Smooth muscle cell (in vitro differentiated cells): ENCODE measurements at regions not wholly inside any gene's neighbourhood (a gene's known extent, or its start where the extent isn't known, plus 50 kb on each side); places are given as distances from the start of the nearest gene placed in this dataset.
A peak's percentile ranks its signal among the peaks of the same experiment; 100 is the strongest.

ENCODE experiments used
- DNase-seq: peaks from one replicate; lab custom pipeline; 2025; ENCODE audit not compliant: unreplicated experiment; lab: John Stamatoyannopoulos, UW
- H2AFZ ChIP-seq: fragments of 200-600 bp; sonication (generic); 2 replicates; pipeline ENCODE4 v1.6.0; 2016; ENCODE audit warnings: antibody characterized with exemption, low read depth, mild to moderate bottlenecking
- H3F3A ChIP-seq: fragments of 200-600 bp; sonication (generic); 2 replicates; pipeline ENCODE4 v1.6.0; 2017; ENCODE audit warnings: antibody characterized with exemption, low read depth
- H3K27ac ChIP-seq: fragments of 200-600 bp; sonication (generic); 2 replicates; pipeline ENCODE4 v1.5.1; 2016; ENCODE audit warnings: low read depth, mild to moderate bottlenecking
- H3K27me3 ChIP-seq: fragments of 200-600 bp; sonication (generic); 2 replicates; pipeline ENCODE4 v1.6.1; 2016; ENCODE audit warnings: low read depth, mild to moderate bottlenecking
- H3K36me3 ChIP-seq: fragments of 200-600 bp; sonication (generic); 2 replicates; pipeline ENCODE4 v1.5.1; 2016; ENCODE audit warnings: low read depth
- H3K4me1 ChIP-seq: fragments of 200-600 bp; sonication (generic); 2 replicates; pipeline ENCODE4 v1.5.1; 2016; ENCODE audit warnings: low read depth
- H3K4me2 ChIP-seq: fragments of 200-600 bp; sonication (generic); 2 replicates; pipeline ENCODE4 v1.6.0; 2016; ENCODE audit warnings: mild to moderate bottlenecking
- H3K4me3 ChIP-seq: fragments of 200-600 bp; sonication (generic); 2 replicates; pipeline ENCODE4 v1.5.1; 2016; ENCODE audit warnings: mild to moderate bottlenecking
- H3K79me2 ChIP-seq: fragments of 200-600 bp; sonication (generic); 2 replicates; pipeline ENCODE4 v1.6.0; 2016; ENCODE audit warnings: low read depth, mild to moderate bottlenecking
- H3K9ac ChIP-seq: fragments of 200-600 bp; sonication (generic); 2 replicates; pipeline ENCODE4 v1.6.0; 2016; ENCODE audit warnings: low read depth
- H3K9me3 ChIP-seq: fragments of 200-600 bp; sonication (generic); replicated peaks from 2 replicates; pipeline ENCODE4 v1.5.1; 2016; ENCODE audit warnings: low read depth
- H4K20me1 ChIP-seq: fragments of 200-600 bp; sonication (generic); 2 replicates; pipeline ENCODE4 v1.6.0; 2016; ENCODE audit warnings: low read depth
- WGBS: methylation state at CpG from one replicate; pipeline ENCODE4 v1.1.7; 2016; ENCODE audit warnings: low lambda C conversion rate; 5-methylcytosine and 5-hydroxymethylcytosine counted together
- TF ChIP-seq, protein P1 (sequence below): fragments of 200-600 bp; sonication (generic); IDR thresholded peaks from 2 replicates; pipeline ENCODE4 v1.5.1; 2017; ENCODE audit warnings: borderline replicate concordance, mild to moderate bottlenecking, antibody characterized with exemption; ENCODE audit not compliant: insufficient read depth, poor library complexity, severe bottlenecking

DNA sequence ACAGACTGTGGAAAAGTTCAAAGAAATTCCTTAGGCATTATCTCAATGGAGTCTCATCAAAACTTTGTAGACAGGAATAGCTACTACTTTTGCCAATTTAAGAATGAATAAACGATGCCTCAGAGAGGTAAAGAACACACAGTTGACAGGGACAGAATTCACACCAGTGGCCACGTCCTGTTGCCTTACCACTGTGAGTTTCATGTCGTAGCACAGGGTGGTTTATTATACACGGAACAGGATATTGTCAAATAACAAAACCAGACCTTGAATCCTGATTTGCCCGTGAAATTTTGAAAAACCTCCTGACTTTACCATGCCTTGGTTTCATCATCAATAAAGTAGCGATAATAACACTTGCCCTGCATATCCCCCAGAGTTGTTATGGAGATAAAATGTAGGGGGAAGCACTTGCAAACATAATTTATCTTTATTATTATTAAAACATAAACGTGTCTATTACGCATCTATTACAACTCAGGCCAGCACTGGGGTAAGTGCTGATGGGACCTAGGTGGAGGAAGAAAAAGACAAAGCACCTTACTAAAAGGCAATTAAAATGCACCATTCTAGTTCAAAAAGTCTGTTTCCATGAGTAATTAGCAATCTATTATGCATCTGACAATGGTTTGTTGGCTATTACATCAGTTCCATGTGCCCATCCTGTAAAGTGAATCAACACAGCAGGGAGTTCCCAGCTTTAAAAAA, 408.1 kb upstream of the RUNX1 start:
- no peaks in the 10 kb centered on the region for H3K9me3 ChIP-seq
- no peaks in the 10 kb centered on the region for H3K27me3 ChIP-seq
- H3K27ac ChIP-seq = no peak overlapping the region
- H3K9ac ChIP-seq = no peak overlapping the region
- H3K4me1 ChIP-seq = no peaks in the 10 kb centered on the region
- H3K4me2 ChIP-seq = no peak overlapping the region
- no peaks in the 10 kb centered on the region for H3K36me3 ChIP-seq
- TF ChIP-seq, protein P1, sequence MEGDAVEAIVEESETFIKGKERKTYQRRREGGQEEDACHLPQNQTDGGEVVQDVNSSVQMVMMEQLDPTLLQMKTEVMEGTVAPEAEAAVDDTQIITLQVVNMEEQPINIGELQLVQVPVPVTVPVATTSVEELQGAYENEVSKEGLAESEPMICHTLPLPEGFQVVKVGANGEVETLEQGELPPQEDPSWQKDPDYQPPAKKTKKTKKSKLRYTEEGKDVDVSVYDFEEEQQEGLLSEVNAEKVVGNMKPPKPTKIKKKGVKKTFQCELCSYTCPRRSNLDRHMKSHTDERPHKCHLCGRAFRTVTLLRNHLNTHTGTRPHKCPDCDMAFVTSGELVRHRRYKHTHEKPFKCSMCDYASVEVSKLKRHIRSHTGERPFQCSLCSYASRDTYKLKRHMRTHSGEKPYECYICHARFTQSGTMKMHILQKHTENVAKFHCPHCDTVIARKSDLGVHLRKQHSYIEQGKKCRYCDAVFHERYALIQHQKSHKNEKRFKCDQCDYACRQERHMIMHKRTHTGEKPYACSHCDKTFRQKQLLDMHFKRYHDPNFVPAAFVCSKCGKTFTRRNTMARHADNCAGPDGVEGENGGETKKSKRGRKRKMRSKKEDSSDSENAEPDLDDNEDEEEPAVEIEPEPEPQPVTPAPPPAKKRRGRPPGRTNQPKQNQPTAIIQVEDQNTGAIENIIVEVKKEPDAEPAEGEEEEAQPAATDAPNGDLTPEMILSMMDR = no peak
- no peak overlapping the region for H2AFZ ChIP-seq
- H3K4me3 ChIP-seq = no peak overlapping the region
- H4K20me1 ChIP-seq = no peaks in the 10 kb centered on the region
- no peaks in the 10 kb centered on the region for H3K79me2 ChIP-seq
- 90% methylated on average over 8 of the region's 8 CpGs for WGBS
- H3F3A ChIP-seq = no peaks in the 10 kb centered on the region
- no peak for DNase-seq

- TF ChIP-seq, protein P1 = no peak
- Histone ChIP-seq H3K4me2 (no peak overlapping the region), H3K4me1 (no peaks in the 10 kb centered on the region), H3K9ac (no peak overlapping the region), H3K27ac (no peak overlapping the region), H3K9me3 (no peaks in the 10 kb centered on the region), H3K27me3 (no peaks in the 10 kb centered on the region), H4K20me1 (no peaks in the 10 kb centered on the region), H3K36me3 (no peaks in the 10 kb centered on the region), H2AFZ (no peak overlapping the region), H3K79me2 (no peaks in the 10 kb centered on the region), H3F3A (peaks cover 3% of the 10 kb centered on the region), H3K4me3 (no peak overlapping the region)
- DNase-seq = no peak
- WGBS = 93% methylated on average over 1 of the region's 1 CpG
These were observed 402.2 kb upstream of the RUNX1 start for GRCh38 chr21:35451276-35451675.

- Histone ChIP-seq H3K9me3 (no peaks in the 10 kb centered on the region), H3K9ac (no peak overlapping the region), H3F3A (peaks cover 3% of the 10 kb centered on the region), H3K4me1 (no peaks in the 10 kb centered on the region), H3K4me2 (no peak overlapping the region), H3K79me2 (no peaks in the 10 kb centered on the region), H3K4me3 (no peak overlapping the region), H3K36me3 (no peaks in the 10 kb centered on the region), H3K27ac (no peak overlapping the region), H4K20me1 (no peaks in the 10 kb centered on the region), H2AFZ (no peak overlapping the region), H3K27me3 (no peaks in the 10 kb centered on the region)
- TF ChIP-seq, protein P1 = no peak
- 95% methylated on average over 4 of the region's 4 CpGs for WGBS
- no peak for DNase-seq
These were observed 401.7 kb upstream of the RUNX1 start for GRCh38 chr21:35450830-35451229.

- Histone ChIP-seq H3K4me1 (no peaks in the 10 kb centered on the region), H4K20me1 (no peaks in the 10 kb centered on the region)
- WGBS = 92% methylated on average over 10 of the region's 10 CpGs
These were observed 400.7 kb upstream of the RUNX1 start for GRCh38 chr21:35449846-35450245.

More at GRCh38 chr21:35449846-35450245, 400.7 kb upstream of the RUNX1 start:
- H3K36me3 ChIP-seq = no peaks in the 10 kb centered on the region
- no peak overlapping the region for H3K9ac ChIP-seq
- H3K79me2 ChIP-seq = no peaks in the 10 kb centered on the region
- no peaks in the 10 kb centered on the region for H3K9me3 ChIP-seq
- DNase-seq = no peak
- H3K4me2 ChIP-seq = no peak overlapping the region
- no peaks in the 10 kb centered on the region for H3K27me3 ChIP-seq
- peaks cover 3% of the 10 kb centered on the region for H3F3A ChIP-seq
- no peak overlapping the region for H2AFZ ChIP-seq
- TF ChIP-seq, protein P1 = no peak
- peak overlapping the region; percentile 57 for H3K27ac ChIP-seq
- H3K4me3 ChIP-seq = no peak overlapping the region
